GM13977 (cell line): ENCODE measurements at regions not wholly inside any gene's neighbourhood (a gene's known extent, or its start where the extent isn't known, plus 50 kb on each side); places are given as distances from the start of the nearest gene placed in this dataset.

Source experiments
- DNase-seq: peaks from one replicate; pipeline ENCODE4 v3.0.0; 2012; ENCODE audit warnings: low spot score
- CTCF ChIP-seq: IDR thresholded peaks from 2 replicates; pipeline ENCODE4 v1.5.1; 2012; ENCODE audit warnings: mild to moderate bottlenecking, control low read depth; ENCODE audit not compliant: insufficient read depth; ENCODE audit errors: extremely low read depth, missing control alignments
- in situ Hi-C: fragments of 300-500 bp; cut with MboI; formaldehyde crosslinking; loops from one replicate; pipeline ENCODE4 v1.12.0; 2022; ENCODE audit warnings: low sequenced_read_pairs, low pct_unique_long_range_greater_than_20kb, mixed read lengths, inconsistent platforms; ENCODE audit not compliant: unreplicated experiment

- in situ Hi-C loops = no loop called here
- no peak for TF ChIP-seq CTCF
- DNase-seq = no peak
Measured at GRCh38 chr17:79249929-79250521, 175.4 kb downstream of the ENGASE start.

- no peak for DNase-seq
- in situ Hi-C loops = no loop called here
- TF ChIP-seq CTCF = no peak
Measured at GRCh38 chr17:79248843-79249493, 174.3 kb downstream of the ENGASE start.

- DNase-seq = no peak
- TF ChIP-seq CTCF = no peak
- in situ Hi-C loops = no loop called here
Measured at GRCh38 chr17:79246225-79247190, 171.9 kb downstream of the ENGASE start.

- no peak for TF ChIP-seq CTCF
- in situ Hi-C loops = no loop called here
- no peak for DNase-seq
Measured at GRCh38 chr17:79244665-79245064, 170.0 kb downstream of the ENGASE start.

- in situ Hi-C loops = no loop called here
- DNase-seq = no peak
- no peak for TF ChIP-seq CTCF
Measured at GRCh38 chr17:79243996-79244395, 169.4 kb downstream of the ENGASE start.

- TF ChIP-seq CTCF = no peak
- DNase-seq = no peak
- in situ Hi-C loops = no loop called here
Measured at GRCh38 chr17:79243603-79243990, 169.0 kb downstream of the ENGASE start.
